Natural killer cell treated with Interleukin-12 subunit alpha and Interleukin-12 subunit beta and Interleukin-15 and Interleukin-18, amount 100 ng/mL, for 72 hours (primary cell): ENCODE measurements at regions not wholly inside any gene's neighbourhood (a gene's known extent, or its start where the extent isn't known, plus 50 kb on each side); places are given as distances from the start of the nearest gene placed in this dataset.

Experiments used
- ATAC-seq, 2 donors: fragments of 150-1000 bp; cut with Tn5 transposase in 1 of 2; sonication (Bioruptor Pico), chemical (Tn5 transposase) in 1 of 2; 2 replicates each; pipeline ENCODE4 v1.10.0; 2021
- DNase-seq: peaks from one replicate; pipeline ENCODE4 v3.0.0; 2022; ENCODE audit warnings: low spot score
- H3K27ac Mint-ChIP-seq, 2 donors: 1 replicate in 1 of 2; 2 replicates in 1 of 2; pipeline ENCODE4 v1.8.0; 2022; ENCODE audit warnings: mixed read lengths in 2 of 2, mild to moderate bottlenecking in 1 of 2, moderate library complexity in 1 of 2
- H3K27me3 Mint-ChIP-seq, 2 donors: 1 replicate in 1 of 2; 2 replicates in 1 of 2; pipeline ENCODE4 v1.8.0; 2022; ENCODE audit warnings: mixed read lengths in 2 of 2
- H3K36me3 Mint-ChIP-seq: one replicate; pipeline ENCODE4 v1.8.0; 2022; ENCODE audit warnings: mixed read lengths
- H3K4me1 Mint-ChIP-seq, 2 donors: 1 replicate in 1 of 2; 2 replicates in 1 of 2; pipeline ENCODE4 v1.8.0; 2022; ENCODE audit warnings: low read depth in 2 of 2, mixed read lengths in 2 of 2, mild to moderate bottlenecking in 1 of 2
- H3K4me3 Mint-ChIP-seq: one replicate; pipeline ENCODE4 v1.8.0; 2022; ENCODE audit warnings: mixed read lengths
- H3K9me3 Mint-ChIP-seq: 2 replicates; pipeline ENCODE4 v1.8.0; 2022; ENCODE audit warnings: mixed read lengths

DNA sequence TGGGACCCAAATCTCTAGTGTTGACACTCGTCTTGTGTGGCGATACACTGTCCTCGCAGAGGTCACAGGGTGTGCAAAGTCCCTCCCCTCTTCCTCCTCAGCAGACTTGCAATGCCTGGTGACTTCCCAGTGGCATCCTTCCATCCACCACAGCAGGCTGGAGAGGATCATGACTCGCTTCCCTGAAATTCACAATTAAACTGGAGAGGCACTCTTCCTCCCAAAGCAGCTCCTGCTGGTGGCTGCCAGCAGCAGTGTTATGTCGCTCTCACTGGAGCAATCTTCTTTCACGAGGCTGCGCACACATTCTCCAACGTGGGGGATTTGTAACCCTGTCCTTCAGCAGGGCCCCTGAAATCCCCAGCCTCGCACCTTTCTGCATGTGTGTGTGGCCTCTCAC, 145.2 kb upstream of the TMCC3 start:
- H3K4me1 Mint-ChIP-seq, result peaks cover 2% of the 10 kb centered on the region in 2 donors
- H3K4me3 Mint-ChIP-seq, result no peak overlapping the region
- ATAC-seq, result no peak
- H3K27ac Mint-ChIP-seq, result no peak overlapping the region
- H3K27me3 Mint-ChIP-seq, result peaks cover 0 to 3% of the 10 kb centered on the region in 2 donors
- no peaks in the 10 kb centered on the region for H3K9me3 Mint-ChIP-seq
- no peak for DNase-seq
- no peaks in the 10 kb centered on the region for H3K36me3 Mint-ChIP-seq

DNA sequence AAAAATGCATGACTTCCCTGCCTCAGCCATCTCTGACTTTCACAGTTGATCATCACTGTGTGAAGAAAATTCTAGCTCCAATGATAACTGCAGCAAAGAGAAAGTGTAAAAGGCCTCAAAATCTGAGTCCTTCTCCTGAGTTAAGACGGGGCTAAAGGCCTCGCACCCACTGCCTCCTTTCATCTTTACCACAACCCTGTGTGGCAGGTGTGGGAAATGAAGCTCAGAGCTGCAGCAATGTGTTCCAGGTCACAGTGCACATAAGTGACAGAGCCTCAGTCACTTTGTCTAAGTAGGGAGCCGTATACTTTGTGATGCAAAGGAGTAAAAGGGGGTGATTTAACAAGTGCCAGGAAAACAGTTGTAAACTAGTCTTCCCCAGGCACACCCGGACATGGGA, 144.7 kb upstream of the TMCC3 start:
- Mint-ChIP-seq H3K4me1 (peaks cover 6% of the 10 kb centered on the region in 2 donors), H3K27ac (no peak overlapping the region), H3K4me3 (no peak overlapping the region), H3K36me3 (no peaks in the 10 kb centered on the region), H3K9me3 (no peaks in the 10 kb centered on the region), H3K27me3 (peaks cover 0 to 6% of the 10 kb centered on the region in 2 donors)
- DNase-seq (no peak), ATAC-seq (no peak)

DNA sequence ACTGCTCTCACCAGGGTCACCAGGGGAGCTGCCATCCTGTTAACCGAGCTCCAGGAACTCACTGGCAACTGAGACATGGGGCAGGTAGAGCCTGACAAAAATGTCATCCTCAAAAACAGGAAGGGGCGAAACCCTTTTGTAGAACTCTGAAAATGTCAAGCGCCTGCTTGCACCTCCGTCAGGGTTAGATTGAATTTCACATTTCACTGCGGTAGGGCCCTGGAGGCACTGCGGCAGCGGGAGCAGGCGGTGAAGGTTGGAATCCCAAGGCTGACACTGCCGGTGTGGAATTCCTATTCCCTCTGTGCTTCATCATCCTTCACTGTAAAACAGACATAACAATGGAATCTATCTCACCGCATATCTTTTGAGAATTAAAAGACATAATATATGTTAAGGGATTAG, 142.8 kb upstream of the TMCC3 start:
- Mint-ChIP-seq H3K27me3 (peaks cover 0 to 6% of the 10 kb centered on the region in 2 donors), H3K4me1 (peaks cover 6% of the 10 kb centered on the region in 2 donors), H3K4me3 (no peak overlapping the region), H3K9me3 (no peaks in the 10 kb centered on the region), H3K27ac (no peak overlapping the region), H3K36me3 (no peaks in the 10 kb centered on the region)
- DNase-seq, result no peak
- ATAC-seq, result no peak

DNA sequence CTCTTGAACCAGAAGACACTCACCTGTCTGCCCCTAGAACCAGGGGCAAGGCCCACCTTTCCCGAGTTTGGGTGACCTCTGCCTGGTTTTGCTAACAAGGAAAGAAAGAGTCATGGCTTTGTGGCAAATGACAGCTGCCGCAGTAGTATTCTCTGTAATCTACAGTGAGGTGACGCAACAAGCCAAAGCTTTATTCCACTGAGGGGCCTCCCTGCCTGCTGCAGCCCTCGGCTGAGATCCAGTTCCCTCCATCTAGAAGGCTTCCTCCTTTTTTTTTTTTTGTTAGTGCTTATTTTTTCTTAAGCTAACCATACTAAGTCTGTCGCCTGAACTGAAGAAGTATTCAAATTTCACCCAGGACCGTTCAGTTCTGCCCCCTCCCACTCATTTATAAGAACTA, 142.3 kb upstream of the TMCC3 start:
- Mint-ChIP-seq H3K4me3 (no peak overlapping the region), H3K27ac (no peak overlapping the region), H3K9me3 (no peaks in the 10 kb centered on the region), H3K4me1 (peaks cover 6% of the 10 kb centered on the region in 2 donors), H3K36me3 (no peaks in the 10 kb centered on the region), H3K27me3 (peaks cover 0 to 4% of the 10 kb centered on the region in 2 donors)
- DNase-seq (no peak), ATAC-seq (no peak)

DNA sequence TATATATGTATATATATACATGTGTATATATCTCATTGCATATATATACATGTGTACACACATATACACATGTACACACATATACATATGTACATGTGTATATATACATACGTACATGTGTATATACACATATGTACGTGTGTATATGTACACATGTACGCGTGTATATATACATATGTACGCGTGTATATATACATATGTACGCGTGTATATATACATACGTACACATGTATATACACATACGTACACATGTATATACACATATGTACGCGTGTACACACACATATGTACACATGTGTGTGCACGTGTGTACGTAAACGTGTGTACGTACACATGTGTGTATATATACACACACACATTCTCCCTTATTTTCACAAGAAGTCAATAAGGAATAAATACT, 141.6 kb upstream of the TMCC3 start:
- ATAC-seq, result no peak

DNA sequence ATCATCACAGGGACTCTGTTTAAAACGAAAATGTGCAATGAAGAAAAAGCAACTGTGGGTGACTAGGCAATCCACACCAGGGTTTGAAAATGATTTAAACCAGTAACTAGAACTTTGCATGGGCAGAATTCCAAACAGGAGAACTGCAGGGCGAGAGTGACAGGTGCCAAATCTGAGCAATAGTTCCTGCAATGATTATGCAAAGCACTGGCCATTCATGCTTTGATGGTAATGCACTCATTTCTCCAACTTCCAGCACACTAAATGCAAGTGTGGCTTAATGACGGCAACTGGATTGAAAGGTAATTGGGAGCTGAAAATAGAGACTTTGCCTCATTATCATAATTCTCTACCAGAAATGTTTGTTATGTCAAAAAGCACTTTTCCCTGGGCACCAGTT, 140.5 kb upstream of the TMCC3 start:
- ATAC-seq (no peak), DNase-seq (no peak)
- H3K4me1 Mint-ChIP-seq, result peaks cover 6% of the 10 kb centered on the region in 2 donors
- H3K36me3 Mint-ChIP-seq, result no peaks in the 10 kb centered on the region
- H3K4me3 Mint-ChIP-seq, result no peak overlapping the region
- H3K27me3 Mint-ChIP-seq, result peaks cover 0 to 4% of the 10 kb centered on the region in 2 donors
- no peak overlapping the region for H3K27ac Mint-ChIP-seq
- no peaks in the 10 kb centered on the region for H3K9me3 Mint-ChIP-seq

More for the DNA sequence above, 141.6 kb upstream of the TMCC3 start:
- Mint-ChIP-seq H3K9me3 (no peaks in the 10 kb centered on the region), H3K36me3 (no peaks in the 10 kb centered on the region), H3K27ac (no peak overlapping the region), H3K4me1 (peaks cover 6% of the 10 kb centered on the region in 2 donors), H3K27me3 (peaks cover 0 to 4% of the 10 kb centered on the region in 2 donors), H3K4me3 (no peak overlapping the region)
- DNase-seq, result no peak

DNA sequence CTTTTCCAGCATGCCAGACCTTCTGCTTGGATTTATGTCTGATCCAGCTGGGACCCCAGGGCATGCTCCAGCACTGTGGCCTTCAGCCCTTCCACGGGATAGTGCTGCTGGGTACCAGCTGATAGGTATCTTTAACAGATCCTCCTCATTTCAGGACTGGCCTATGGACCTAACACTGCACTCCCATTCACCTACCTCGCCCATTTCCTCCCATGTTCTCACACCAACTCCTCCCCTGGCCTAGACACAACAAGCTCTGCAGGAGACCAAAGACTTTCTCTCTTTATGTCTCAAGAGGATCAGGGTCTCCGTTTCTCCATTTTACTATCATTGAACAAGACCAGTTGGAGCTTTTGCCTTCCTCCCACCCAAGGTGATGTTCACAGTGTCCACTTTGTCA, 140.0 kb upstream of the TMCC3 start:
- H3K36me3 Mint-ChIP-seq, result no peaks in the 10 kb centered on the region
- H3K9me3 Mint-ChIP-seq, result no peaks in the 10 kb centered on the region
- no peak overlapping the region for H3K27ac Mint-ChIP-seq
- peaks cover 0 to 4% of the 10 kb centered on the region in 2 donors for H3K27me3 Mint-ChIP-seq
- H3K4me3 Mint-ChIP-seq, result no peak overlapping the region
- H3K4me1 Mint-ChIP-seq, result peaks cover 6% of the 10 kb centered on the region in 2 donors
- DNase-seq, result no peak
- ATAC-seq, result no peak

DNA sequence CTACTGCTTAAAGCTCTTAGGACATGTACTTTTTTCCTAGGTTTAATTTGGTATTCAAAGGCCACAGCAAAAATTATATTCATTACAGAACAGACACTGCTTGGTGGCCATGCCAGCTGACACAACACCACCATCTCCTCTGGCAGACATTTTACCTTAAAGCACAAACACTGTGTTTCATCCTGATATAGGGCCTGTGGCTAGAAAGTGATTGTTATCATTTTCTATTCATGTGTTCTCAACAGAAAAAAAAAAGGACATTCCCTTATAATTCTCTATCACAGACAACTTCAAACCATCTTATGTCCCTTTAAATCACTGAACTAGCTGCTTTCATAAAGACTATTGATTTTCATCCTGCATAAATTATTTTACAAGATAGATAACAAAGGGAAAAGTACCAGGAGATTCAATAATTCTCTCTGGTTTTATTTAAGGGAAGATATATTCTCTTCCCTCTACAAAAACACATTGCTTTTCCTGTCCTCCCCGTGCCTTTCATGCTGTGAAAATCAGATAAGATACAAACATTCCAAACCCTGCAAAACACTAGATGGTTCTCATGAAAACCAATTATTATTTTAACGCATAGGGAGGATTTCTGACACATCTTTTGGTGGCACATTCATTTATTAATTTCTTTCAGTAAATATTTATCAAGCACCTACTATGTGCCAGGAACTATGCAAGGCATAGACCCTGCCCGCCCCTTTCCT, 139.3 kb upstream of the TMCC3 start:
- no peak overlapping the region for H3K4me3 Mint-ChIP-seq
- H3K36me3 Mint-ChIP-seq, result no peaks in the 10 kb centered on the region
- H3K27me3 Mint-ChIP-seq, result peaks cover 2 to 4% of the 10 kb centered on the region in 2 donors
- H3K4me1 Mint-ChIP-seq, result peaks cover 6% of the 10 kb centered on the region in 2 donors
- no peak for DNase-seq
- ATAC-seq, result no peak
- H3K27ac Mint-ChIP-seq, result no peak overlapping the region
- no peaks in the 10 kb centered on the region for H3K9me3 Mint-ChIP-seq

DNA sequence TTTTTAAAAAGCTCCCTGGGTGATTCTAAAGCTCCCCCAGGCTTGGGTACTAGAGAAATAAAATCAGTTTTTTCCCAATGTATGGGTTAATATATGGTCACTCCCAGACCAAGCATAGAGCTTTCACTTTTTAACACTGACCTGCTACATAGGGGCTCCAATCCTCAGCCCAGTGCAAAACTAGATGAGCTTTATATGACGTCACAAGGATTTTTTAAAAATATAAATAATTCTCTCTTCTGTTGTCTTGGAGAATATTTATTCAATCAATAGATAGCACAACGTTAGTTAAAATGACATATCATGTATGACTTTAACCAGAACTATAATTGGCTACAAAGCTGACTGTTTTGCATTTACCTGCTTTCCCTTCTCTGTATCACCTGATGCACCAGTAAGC, 137.9 kb upstream of the TMCC3 start:
- H3K36me3 Mint-ChIP-seq, result no peaks in the 10 kb centered on the region
- H3K4me1 Mint-ChIP-seq, result peaks cover 6% of the 10 kb centered on the region in 2 donors
- no peak for ATAC-seq
- no peak overlapping the region for H3K27ac Mint-ChIP-seq
- DNase-seq, result no peak
- no peaks in the 10 kb centered on the region for H3K9me3 Mint-ChIP-seq
- H3K27me3 Mint-ChIP-seq, result peaks cover 6 to 14% of the 10 kb centered on the region in 2 donors
- no peak overlapping the region for H3K4me3 Mint-ChIP-seq

DNA sequence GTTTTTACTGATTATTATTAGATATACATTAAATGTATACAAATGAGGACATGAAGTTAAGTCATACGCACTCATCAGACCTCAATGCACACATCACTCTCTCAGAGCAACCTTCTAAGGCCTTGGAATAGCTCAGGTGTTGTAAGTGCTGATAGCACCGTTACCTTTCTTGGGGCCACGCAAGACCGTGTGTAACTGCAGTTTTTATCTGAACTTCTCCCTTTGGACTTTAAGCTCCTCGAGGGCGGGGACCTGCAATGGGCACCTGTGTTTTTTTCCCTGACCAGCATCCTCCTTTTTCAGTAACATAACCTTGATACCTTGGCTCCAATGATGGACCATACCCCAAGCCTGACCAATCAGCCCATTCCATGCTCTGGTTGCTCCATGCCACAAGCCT, 136.5 kb upstream of the TMCC3 start:
- peaks cover 6% of the 10 kb centered on the region in 2 donors for H3K4me1 Mint-ChIP-seq
- H3K4me3 Mint-ChIP-seq, result no peak overlapping the region
- no peak for DNase-seq
- H3K9me3 Mint-ChIP-seq, result no peaks in the 10 kb centered on the region
- H3K36me3 Mint-ChIP-seq, result peaks cover 7% of the 10 kb centered on the region
- H3K27me3 Mint-ChIP-seq, result peaks cover 14 to 25% of the 10 kb centered on the region in 2 donors
- no peak overlapping the region for H3K27ac Mint-ChIP-seq
- ATAC-seq, result no peak

DNA sequence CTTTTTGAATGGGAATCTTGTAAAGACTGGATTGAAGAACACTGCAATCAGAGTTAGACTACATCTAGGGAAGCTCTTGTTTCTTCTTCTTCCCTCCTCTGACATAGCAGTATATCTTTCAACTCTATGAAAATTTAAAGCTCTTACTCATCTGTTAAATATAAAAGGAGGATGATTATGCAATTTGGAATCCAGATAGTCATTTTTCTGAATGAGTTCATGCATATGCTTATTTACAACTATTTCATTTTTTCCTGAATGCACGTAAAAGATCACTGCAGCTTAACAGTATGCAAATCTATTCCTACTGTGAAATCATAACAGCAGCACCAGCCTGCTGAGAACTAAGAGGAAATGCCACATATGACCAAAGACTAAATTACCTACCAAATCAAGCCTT, 133.5 kb upstream of the TMCC3 start:
- H3K27me3 Mint-ChIP-seq, result peaks cover 12 to 29% of the 10 kb centered on the region in 2 donors
- peaks cover 7% of the 10 kb centered on the region for H3K36me3 Mint-ChIP-seq
- no peak overlapping the region for H3K27ac Mint-ChIP-seq
- H3K4me3 Mint-ChIP-seq, result no peak overlapping the region
- no peak for ATAC-seq
- H3K9me3 Mint-ChIP-seq, result no peaks in the 10 kb centered on the region
- no peaks in the 10 kb centered on the region for H3K4me1 Mint-ChIP-seq
- DNase-seq, result no peak

DNA sequence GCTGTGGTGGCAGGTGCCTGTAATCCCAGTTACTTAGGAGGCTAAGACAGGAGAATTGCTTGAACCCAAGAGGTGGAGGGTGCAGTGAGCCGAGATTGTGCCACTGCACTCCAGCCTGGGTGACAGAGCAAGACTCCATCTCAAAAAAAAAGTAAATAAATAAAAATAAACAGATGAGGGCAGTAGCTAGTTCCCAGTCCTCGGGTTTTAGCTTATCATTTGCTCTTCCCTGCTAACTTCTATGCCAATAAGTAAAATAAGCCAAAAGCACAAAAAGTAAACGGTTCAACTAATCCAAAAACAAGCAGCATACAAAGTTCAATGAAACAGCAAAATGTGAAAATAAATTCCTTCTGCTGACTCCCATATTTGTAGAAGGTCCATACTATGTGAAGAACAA, 133.0 kb upstream of the TMCC3 start:
- Mint-ChIP-seq H3K27me3 (peaks cover 12 to 32% of the 10 kb centered on the region in 2 donors), H3K4me1 (no peaks in the 10 kb centered on the region), H3K27ac (no peak overlapping the region), H3K36me3 (peaks cover 7% of the 10 kb centered on the region), H3K9me3 (no peaks in the 10 kb centered on the region), H3K4me3 (no peak overlapping the region)
- ATAC-seq, result no peak
- DNase-seq, result no peak

DNA sequence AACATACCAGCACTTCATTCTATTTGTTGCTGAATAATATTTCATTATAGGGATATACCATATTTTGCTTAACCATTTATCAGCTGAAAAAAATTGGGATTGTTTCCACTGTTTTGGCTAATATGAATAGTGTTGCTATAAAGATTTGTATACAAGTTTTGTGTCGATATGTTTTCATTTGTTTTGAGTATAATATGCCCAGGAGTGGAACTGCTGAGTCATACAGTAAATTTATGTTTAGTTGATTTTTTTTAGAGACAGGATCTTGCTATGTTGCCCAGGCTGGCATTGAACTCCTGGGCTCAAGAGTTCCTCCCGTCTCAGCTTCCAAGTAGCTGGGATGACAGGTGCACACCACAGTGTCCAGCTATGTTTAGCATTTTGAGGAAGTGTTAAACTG, 131.5 kb upstream of the TMCC3 start:
- peaks cover 7% of the 10 kb centered on the region for H3K36me3 Mint-ChIP-seq

DNA sequence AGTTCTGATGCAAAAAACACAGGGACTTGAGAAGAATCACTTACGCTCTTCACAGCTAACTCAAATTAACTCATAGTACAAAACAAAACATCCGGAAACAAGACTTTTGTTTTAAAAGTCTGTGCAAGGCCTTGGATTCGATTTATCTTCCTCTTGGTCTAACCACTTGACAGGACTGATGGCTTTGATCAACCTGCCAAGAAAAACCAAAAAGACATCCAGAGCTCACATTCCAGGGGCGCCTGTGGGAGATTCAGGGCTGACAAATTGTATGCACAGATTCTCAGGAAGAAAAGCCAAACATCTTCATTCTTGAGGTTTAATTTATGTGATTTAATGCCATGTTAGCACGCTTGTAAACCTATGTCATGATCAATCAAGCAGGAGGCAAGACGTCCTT, 129.1 kb upstream of the TMCC3 start:
- peaks cover 7% of the 10 kb centered on the region for H3K36me3 Mint-ChIP-seq
- ATAC-seq, result no peak
- H3K4me1 Mint-ChIP-seq, result no peaks in the 10 kb centered on the region
- peaks cover 21 to 35% of the 10 kb centered on the region in 2 donors for H3K27me3 Mint-ChIP-seq
- no peak overlapping the region for H3K27ac Mint-ChIP-seq
- DNase-seq, result no peak
- no peaks in the 10 kb centered on the region for H3K9me3 Mint-ChIP-seq
- H3K4me3 Mint-ChIP-seq, result no peak overlapping the region

More for the DNA sequence above, 131.5 kb upstream of the TMCC3 start:
- peaks cover 18 to 40% of the 10 kb centered on the region in 2 donors for H3K27me3 Mint-ChIP-seq
- no peaks in the 10 kb centered on the region for H3K9me3 Mint-ChIP-seq
- no peak overlapping the region for H3K27ac Mint-ChIP-seq
- ATAC-seq (no peak), DNase-seq (no peak)
- H3K4me3 Mint-ChIP-seq, result no peak overlapping the region
- no peaks in the 10 kb centered on the region for H3K4me1 Mint-ChIP-seq

DNA sequence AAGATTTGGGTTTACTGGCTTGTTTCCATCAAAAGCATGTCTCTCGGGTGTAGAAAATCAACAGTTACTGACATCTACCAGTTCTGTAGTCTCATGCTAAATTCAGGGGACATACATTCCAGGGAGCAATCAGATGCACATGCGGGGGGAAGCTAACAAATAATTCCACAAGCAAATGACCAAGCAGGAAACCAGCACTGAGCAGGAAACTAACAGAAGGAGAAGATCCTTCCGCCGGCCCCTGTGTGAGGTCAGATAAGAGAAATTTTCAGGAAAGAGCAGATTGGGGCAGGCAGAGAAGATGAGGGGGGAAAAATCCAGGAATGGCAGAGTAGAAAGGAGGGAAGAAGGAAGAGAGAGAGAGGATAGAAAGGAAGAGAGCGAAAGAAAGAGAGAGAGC, 127.6 kb upstream of the TMCC3 start:
- peaks cover 7% of the 10 kb centered on the region for H3K36me3 Mint-ChIP-seq
- H3K27me3 Mint-ChIP-seq, result peaks cover 19 to 23% of the 10 kb centered on the region in 2 donors
- H3K4me1 Mint-ChIP-seq, result no peaks in the 10 kb centered on the region
- DNase-seq (no peak), ATAC-seq (no peak)
- H3K9me3 Mint-ChIP-seq, result no peaks in the 10 kb centered on the region
- H3K4me3 Mint-ChIP-seq, result no peak overlapping the region
- no peak overlapping the region for H3K27ac Mint-ChIP-seq
